GM12801 (cell line): ENCODE measurements at regions not wholly inside any gene's neighbourhood (a gene's known extent, or its start where the extent isn't known, plus 50 kb on each side); places are given as distances from the start of the nearest gene placed in this dataset.

Experiments used
- CTCF ChIP-seq: IDR thresholded peaks from one replicate; pipeline ENCODE4 v1.5.1; 2011; ENCODE audit warnings: control low read depth; ENCODE audit not compliant: insufficient read length; ENCODE audit errors: extremely low read depth

DNA sequence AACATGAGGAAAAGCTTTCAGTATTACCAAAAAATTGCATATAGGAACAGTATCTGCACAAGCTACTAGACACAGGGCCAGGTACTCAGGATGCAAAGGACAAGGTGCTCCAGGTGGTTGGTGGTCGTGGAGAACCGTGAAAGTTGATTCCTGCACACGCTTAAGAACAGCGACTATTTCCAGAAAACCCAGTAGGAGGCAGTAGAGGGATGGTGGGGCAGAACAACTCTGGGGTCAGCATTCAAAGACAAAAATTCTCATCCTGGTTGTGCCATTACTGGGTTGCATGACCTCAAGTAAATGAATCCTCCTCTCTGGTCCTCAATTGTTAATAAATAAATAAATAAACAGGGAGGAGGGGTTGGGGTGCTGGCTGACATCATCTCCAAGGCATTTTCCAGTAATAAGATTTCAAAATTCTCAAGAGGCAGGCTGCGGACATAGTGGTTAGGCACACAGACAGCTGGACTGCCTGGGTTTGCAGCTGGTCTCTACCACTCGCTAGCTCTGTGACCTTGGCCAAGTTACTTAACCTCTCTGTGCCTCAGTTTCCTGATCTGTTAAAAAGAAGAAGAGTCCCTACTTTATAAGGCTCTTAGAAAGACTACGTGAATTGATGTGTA, 89.6 kb downstream of the ISX start:
- TF ChIP-seq CTCF = no peak

DNA sequence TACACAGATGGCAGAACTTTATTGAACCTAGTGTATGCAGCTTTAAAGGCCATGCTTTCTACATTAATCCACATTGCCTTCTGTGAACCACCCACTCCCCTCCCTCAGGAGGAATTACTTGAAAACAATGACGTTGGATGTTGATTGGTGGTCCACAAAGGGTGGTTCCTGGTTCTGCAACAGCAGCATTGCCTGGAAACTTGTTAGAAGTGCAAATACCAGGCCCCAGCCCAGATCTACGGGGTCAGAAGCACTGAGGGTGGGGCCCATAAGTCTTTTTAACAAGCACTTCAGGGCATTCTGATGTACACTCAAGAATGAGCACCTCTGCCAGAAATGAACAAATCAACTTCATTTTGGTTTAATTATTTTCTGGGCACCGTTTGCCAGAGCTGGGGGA, 91.0 kb downstream of the ISX start:
- TF ChIP-seq CTCF = no peak

GRCh38 chr22:35158336-35158735, 92.4 kb downstream of the ISX start:
- TF ChIP-seq CTCF = no peak

DNA sequence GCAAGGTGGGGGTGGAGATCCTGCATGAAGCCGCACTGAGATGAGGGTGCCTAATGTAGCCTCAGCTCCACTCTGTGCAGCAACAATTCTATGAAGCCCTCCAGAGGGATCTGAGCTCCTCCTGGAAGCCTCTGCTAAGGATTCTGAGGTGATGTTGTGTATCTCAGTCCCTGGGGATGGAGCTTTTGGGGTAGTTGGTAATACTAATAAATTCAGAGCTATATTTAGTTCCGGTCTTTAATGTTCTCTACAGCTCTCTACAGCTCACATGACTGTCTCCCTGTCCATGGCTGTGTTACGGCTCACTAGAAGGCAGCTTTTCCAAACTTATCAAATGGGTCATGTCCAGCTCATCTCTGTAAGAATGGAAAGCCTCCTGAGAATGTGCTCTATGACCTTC, 93.4 kb downstream of the ISX start:
- no peak for TF ChIP-seq CTCF

DNA sequence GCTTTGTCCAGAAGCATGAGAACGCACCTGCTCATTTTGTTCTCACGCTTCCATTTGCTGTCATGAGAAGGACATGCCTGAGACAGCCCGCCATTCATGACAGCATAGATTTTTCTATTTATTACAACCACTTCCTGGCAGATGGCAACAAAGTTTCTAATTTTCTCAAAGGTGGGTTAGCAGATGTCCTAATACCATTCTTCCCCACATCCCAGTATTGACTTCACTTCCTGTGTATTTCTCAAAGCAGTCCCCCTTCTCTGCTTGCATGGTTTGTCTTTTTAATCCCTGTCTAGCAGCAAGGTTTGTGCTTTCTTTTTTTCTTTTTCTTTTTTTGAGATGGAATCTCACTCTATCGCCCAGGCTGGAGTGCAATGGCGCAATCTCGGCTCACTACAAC, 94.3 kb downstream of the ISX start:
- no peak for TF ChIP-seq CTCF

DNA sequence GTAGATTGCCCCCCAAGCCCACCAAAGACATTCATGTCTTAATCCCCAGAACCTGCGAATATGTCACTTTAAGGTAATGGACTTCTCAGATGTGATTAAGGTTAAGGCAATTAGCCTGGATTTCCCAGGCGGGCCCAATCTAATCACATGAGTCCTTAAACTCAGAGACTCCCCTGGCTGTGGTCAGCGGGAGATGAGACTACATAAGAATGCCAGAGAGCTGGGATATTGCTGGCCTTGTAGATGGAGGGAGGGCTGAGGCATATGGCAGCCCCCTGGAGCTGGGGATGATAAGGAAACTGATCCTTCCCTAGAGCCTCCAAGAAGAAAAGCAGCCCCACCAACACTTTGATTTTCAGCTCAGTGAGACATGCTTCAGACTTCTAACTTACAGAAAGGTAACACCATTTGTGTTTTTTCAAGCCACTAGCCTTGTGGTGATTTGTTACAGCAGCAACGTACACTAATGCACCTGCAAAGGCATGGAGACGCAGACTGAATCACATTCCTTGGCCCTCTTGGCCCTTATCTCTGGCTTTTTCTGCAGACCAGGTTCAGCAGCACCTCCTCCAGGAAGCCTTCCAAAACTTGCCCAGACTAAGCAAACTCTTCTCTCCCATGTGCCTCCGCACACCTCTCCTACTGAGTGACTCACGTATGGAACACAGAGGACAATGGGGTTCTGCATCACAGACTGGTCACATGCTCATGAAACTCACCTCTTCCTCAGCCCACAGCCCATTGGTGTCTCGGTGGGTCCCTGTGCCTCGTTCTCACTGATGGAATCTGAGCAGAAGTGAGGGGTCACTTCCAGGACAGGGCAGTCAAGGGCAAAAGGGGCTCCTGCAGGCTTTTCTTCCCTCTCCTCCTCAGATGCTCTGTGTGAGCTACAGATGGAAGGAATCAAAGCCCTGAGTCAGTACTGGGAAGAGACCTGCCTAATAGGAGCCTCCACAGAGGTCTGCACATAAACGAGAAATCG, 86.3 kb upstream of the HMGXB4 start:
- no peak for TF ChIP-seq CTCF

GRCh38 chr22:35172442-35172841, 84.9 kb upstream of the HMGXB4 start:
- no peak for TF ChIP-seq CTCF
